KMS-11 (cell line): ENCODE measurements at regions not wholly inside any gene's neighbourhood (a gene's known extent, or its start where the extent isn't known, plus 50 kb on each side); places are given as distances from the start of the nearest gene placed in this dataset.

Experiments used
- H2AFZ ChIP-seq: fragments of 200-600 bp; sonication (generic); 2 replicates; pipeline ENCODE4 v1.6.1; 2016; ENCODE audit warnings: antibody characterized with exemption, mixed run types, low read depth
- H3K27ac ChIP-seq: fragments of 200-600 bp; sonication (generic); 2 replicates; pipeline ENCODE4 v1.6.1; 2016; ENCODE audit warnings: mild to moderate bottlenecking, mixed run types
- H3K27me3 ChIP-seq: fragments of 200-600 bp; sonication (generic); 2 replicates; pipeline ENCODE4 v1.6.1; 2017; ENCODE audit warnings: mild to moderate bottlenecking, low read depth, mixed run types, moderate library complexity; ENCODE audit not compliant: insufficient read depth
- H3K36me3 ChIP-seq: fragments of 200-600 bp; sonication (generic); 2 replicates; pipeline ENCODE4 v1.6.1; 2017; ENCODE audit warnings: mild to moderate bottlenecking, mixed run types; ENCODE audit not compliant: insufficient read depth
- H3K4me1 ChIP-seq: fragments of 200-600 bp; sonication (generic); 2 replicates; pipeline ENCODE4 v1.6.1; 2016; ENCODE audit warnings: mild to moderate bottlenecking, low read depth, mixed run types; ENCODE audit not compliant: poor library complexity, severe bottlenecking
- H3K4me2 ChIP-seq: fragments of 200-600 bp; sonication (generic); 2 replicates; pipeline ENCODE4 v1.7.0; 2016; ENCODE audit warnings: mild to moderate bottlenecking, mixed run types
- H3K4me3 ChIP-seq: fragments of 200-600 bp; sonication (generic); IDR thresholded peaks from 2 replicates; pipeline ENCODE4 v1.6.1; 2017; ENCODE audit warnings: low read depth, low read length, mixed read lengths; ENCODE audit not compliant: insufficient read depth
- H3K79me2 ChIP-seq: fragments of 200-600 bp; sonication (generic); 2 replicates; pipeline ENCODE4 v1.6.1; 2016; ENCODE audit warnings: low read depth, mixed run types; ENCODE audit not compliant: insufficient read depth
- H3K9ac ChIP-seq: fragments of 200-600 bp; sonication (generic); 2 replicates; pipeline ENCODE4 v1.6.1; 2016; ENCODE audit warnings: mild to moderate bottlenecking, mixed run types
- H4K20me1 ChIP-seq: fragments of 200-600 bp; sonication (generic); 2 replicates; pipeline ENCODE4 v1.6.1; 2016; ENCODE audit warnings: mild to moderate bottlenecking, mixed run types; ENCODE audit not compliant: insufficient read depth
- CTCF ChIP-seq: fragments of 200-600 bp; sonication (generic); conservative IDR thresholded peaks from 2 replicates; pipeline ENCODE4 v1.6.1; 2017; ENCODE audit warnings: low read depth, mild to moderate bottlenecking, antibody characterized with exemption, low read length, moderate library complexity, mixed read lengths

GRCh38 chr2:76256458-76257088 lies 545.9 kb upstream of the GCFC2 start:
- Histone ChIP-seq H4K20me1 (no peaks in the 10 kb centered on the region), H3K27ac (no peak overlapping the region)

GRCh38 chr2:76252704-76253103 lies 542.0 kb upstream of the GCFC2 start:
- Histone ChIP-seq H3K9ac (no peak overlapping the region), H4K20me1 (no peaks in the 10 kb centered on the region), H3K36me3 (no peaks in the 10 kb centered on the region), H3K27ac (no peak overlapping the region), H3K27me3 (no peaks in the 10 kb centered on the region), H3K4me1 (no peaks in the 10 kb centered on the region), H3K4me3 (no peak overlapping the region), H3K4me2 (no peak overlapping the region), H2AFZ (no peak overlapping the region), H3K79me2 (no peaks in the 10 kb centered on the region)
- TF ChIP-seq CTCF, result no peak

More at GRCh38 chr2:76256458-76257088, 545.9 kb upstream of the GCFC2 start:
- Histone ChIP-seq H3K9ac (no peak overlapping the region), H3K36me3 (no peaks in the 10 kb centered on the region), H2AFZ (no peak overlapping the region), H3K4me3 (no peak overlapping the region), H3K79me2 (no peaks in the 10 kb centered on the region), H3K27me3 (no peaks in the 10 kb centered on the region), H3K4me1 (no peaks in the 10 kb centered on the region), H3K4me2 (no peak overlapping the region)
- no peak for TF ChIP-seq CTCF

- Histone ChIP-seq H3K27ac (no peak overlapping the region), H3K4me1 (no peaks in the 10 kb centered on the region), H3K36me3 (no peaks in the 10 kb centered on the region)
Observed at GRCh38 chr2:76251342-76251741, 540.6 kb upstream of the GCFC2 start.

GRCh38 chr2:76247006-76247405 lies 536.3 kb upstream of the GCFC2 start:
- no peak overlapping the region for H2AFZ ChIP-seq
- no peaks in the 10 kb centered on the region for H4K20me1 ChIP-seq
- H3K27ac ChIP-seq, result no peak overlapping the region
- H3K79me2 ChIP-seq, result no peaks in the 10 kb centered on the region
- no peak overlapping the region for H3K4me2 ChIP-seq
- H3K36me3 ChIP-seq, result no peaks in the 10 kb centered on the region
- no peak overlapping the region for H3K9ac ChIP-seq
- H3K4me3 ChIP-seq, result no peak overlapping the region
- TF ChIP-seq CTCF, result no peak
- no peaks in the 10 kb centered on the region for H3K4me1 ChIP-seq
- H3K27me3 ChIP-seq, result no peaks in the 10 kb centered on the region

More at GRCh38 chr2:76251342-76251741, 540.6 kb upstream of the GCFC2 start:
- Histone ChIP-seq H2AFZ (no peak overlapping the region), H3K9ac (no peak overlapping the region), H3K27me3 (no peaks in the 10 kb centered on the region), H3K4me2 (no peak overlapping the region), H3K4me3 (no peak overlapping the region), H4K20me1 (no peaks in the 10 kb centered on the region), H3K79me2 (no peaks in the 10 kb centered on the region)
- no peak for TF ChIP-seq CTCF
